ENCODE measurements at regions not wholly inside any gene's neighbourhood (a gene's known extent, or its start where the extent isn't known, plus 50 kb on each side); places are given as distances from the start of the nearest gene placed in this dataset.

DNA sequence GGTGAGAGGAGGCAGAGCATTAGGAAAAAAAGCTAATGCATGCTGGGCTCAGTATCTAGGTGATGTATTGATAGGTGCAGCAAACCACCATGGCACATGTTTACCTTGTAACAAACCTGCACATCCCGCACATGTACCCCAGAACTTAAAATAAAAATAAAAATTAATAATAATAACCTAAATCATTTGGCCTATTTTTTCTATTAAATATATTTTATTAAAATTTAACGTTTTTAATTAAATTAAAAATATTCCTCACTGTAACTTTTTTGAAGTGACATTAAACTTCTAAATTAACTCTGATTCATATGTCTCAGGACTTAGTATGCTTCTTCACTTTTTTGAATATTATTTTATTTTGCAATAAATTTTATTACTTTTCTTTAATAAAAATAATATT, 83.7 kb upstream of the PARP8 start:
- TF ChIP-seq, protein P1, sequence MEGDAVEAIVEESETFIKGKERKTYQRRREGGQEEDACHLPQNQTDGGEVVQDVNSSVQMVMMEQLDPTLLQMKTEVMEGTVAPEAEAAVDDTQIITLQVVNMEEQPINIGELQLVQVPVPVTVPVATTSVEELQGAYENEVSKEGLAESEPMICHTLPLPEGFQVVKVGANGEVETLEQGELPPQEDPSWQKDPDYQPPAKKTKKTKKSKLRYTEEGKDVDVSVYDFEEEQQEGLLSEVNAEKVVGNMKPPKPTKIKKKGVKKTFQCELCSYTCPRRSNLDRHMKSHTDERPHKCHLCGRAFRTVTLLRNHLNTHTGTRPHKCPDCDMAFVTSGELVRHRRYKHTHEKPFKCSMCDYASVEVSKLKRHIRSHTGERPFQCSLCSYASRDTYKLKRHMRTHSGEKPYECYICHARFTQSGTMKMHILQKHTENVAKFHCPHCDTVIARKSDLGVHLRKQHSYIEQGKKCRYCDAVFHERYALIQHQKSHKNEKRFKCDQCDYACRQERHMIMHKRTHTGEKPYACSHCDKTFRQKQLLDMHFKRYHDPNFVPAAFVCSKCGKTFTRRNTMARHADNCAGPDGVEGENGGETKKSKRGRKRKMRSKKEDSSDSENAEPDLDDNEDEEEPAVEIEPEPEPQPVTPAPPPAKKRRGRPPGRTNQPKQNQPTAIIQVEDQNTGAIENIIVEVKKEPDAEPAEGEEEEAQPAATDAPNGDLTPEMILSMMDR (tag by site-specific recombination; IDR thresholded peaks at IDR 0.05) = no peak
- TF ChIP-seq HOXA7 (CRISPR knock-in tag; IDR thresholded peaks at IDR 0.05; ENCODE audit: borderline replicate concordance) = no peak
- TF ChIP-seq, protein P2, sequence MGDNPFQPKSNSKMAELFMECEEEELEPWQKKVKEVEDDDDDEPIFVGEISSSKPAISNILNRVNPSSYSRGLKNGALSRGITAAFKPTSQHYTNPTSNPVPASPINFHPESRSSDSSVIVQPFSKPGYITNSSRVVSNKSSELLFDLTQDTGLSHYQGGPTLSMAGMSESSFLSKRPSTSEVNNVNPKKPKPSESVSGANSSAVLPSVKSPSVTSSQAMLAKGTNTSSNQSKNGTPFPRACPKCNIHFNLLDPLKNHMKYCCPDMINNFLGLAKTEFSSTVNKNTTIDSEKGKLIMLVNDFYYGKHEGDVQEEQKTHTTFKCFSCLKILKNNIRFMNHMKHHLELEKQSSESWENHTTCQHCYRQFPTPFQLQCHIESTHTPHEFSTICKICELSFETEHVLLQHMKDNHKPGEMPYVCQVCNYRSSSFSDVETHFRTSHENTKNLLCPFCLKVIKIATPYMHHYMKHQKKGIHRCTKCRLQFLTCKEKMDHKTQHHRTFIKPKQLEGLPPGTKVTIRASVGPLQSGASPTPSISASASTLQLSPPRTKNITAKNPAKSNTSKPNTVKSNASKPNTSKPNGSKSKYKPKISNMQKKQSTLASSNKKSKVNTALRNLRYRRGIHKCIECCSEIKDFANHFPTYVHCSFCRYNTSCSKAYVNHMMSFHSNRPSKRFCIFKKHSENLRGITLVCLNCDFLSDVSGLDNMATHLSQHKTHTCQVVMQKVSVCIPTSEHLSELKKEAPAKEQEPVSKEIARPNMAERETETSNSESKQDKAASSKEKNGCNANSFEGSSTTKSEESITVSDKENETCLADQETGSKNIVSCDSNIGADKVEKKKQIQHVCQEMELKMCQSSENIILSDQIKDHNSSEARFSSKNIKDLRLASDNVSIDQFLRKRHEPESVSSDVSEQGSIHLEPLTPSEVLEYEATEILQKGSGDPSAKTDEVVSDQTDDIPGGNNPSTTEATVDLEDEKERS (tag by site-specific recombination; IDR thresholded peaks at IDR 0.05) = no peak
- TF ChIP-seq ZBTB21 (tag by site-specific recombination; IDR thresholded peaks at IDR 0.05) = no peak
- TF ChIP-seq BCL11A (tag by site-specific recombination; IDR thresholded peaks at IDR 0.05; ENCODE audit: low read depth) = no peak
- TF ChIP-seq ZNF670 (tag by site-specific recombination; IDR thresholded peaks at IDR 0.05; ENCODE audit: low read depth) = no peak
